ENCODE measurements at regions not wholly inside any gene's neighbourhood (a gene's known extent, or its start where the extent isn't known, plus 50 kb on each side); places are given as distances from the start of the nearest gene placed in this dataset.

DNA sequence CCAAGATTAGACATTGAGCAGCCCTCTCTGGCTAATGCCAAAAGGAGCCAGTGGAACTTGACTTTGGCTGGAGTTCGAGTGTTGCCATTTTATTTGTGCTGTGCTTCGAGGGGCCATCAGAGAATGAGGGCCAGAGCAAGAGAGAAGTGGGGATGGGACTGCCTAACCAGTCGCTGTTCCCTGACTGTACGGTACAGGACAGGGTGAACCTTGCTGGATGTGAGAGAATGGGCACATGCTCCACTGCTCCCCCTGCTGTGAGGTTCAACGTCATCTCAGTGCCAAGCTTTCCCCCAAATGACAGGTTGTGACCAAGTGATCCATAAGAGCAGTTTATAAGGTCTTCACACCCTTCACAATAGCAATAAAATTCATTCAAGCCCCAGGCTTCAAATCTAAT, 55.1 kb upstream of the BCL11B start:
- no peak overlapping the region for H2AFZ ChIP-seq (ENCODE audit: control insufficient read depth, low read length)
- H4K20me1 ChIP-seq (ENCODE audit: control insufficient read depth, extremely low read depth, insufficient read depth, low read length): no peaks in the 10 kb centered on the region
- no peaks in the 10 kb centered on the region for H3K9me3 ChIP-seq (ENCODE audit: control insufficient read depth, low read depth, low read length)
- no peaks in the 10 kb centered on the region for H3K9me1 ChIP-seq (ENCODE audit: control insufficient read depth, extremely low read depth, insufficient read depth, low read length)
- H3K4me1 ChIP-seq (ENCODE audit: control insufficient read depth, extremely low read depth, insufficient read depth, low read length): peaks cover 14% of the 10 kb centered on the region
- no peak overlapping the region for H3K4me3 ChIP-seq (ENCODE audit: control insufficient read depth in 2 of 3, extremely low read depth in 1 of 3, insufficient read depth in 2 of 3, low read depth in 1 of 3, low read length in 3 of 3)
- peaks cover 4% of the 10 kb centered on the region for H3K27me3 ChIP-seq (ENCODE audit: control insufficient read depth, extremely low read depth, insufficient read depth, low read length)
- no peaks in the 10 kb centered on the region for H3K79me2 ChIP-seq (ENCODE audit: control insufficient read depth, insufficient read depth, low read length)
- dilution Hi-C loops (cut with MboI; ENCODE audit: extremely low pct_ligation_motif_present, low sequenced_read_pairs): no loop called here
- no peak overlapping the region for H3K4me2 ChIP-seq (ENCODE audit: control insufficient read depth, extremely low read depth, insufficient read depth, low read depth, low read length)
- TF ChIP-seq, protein P1, sequence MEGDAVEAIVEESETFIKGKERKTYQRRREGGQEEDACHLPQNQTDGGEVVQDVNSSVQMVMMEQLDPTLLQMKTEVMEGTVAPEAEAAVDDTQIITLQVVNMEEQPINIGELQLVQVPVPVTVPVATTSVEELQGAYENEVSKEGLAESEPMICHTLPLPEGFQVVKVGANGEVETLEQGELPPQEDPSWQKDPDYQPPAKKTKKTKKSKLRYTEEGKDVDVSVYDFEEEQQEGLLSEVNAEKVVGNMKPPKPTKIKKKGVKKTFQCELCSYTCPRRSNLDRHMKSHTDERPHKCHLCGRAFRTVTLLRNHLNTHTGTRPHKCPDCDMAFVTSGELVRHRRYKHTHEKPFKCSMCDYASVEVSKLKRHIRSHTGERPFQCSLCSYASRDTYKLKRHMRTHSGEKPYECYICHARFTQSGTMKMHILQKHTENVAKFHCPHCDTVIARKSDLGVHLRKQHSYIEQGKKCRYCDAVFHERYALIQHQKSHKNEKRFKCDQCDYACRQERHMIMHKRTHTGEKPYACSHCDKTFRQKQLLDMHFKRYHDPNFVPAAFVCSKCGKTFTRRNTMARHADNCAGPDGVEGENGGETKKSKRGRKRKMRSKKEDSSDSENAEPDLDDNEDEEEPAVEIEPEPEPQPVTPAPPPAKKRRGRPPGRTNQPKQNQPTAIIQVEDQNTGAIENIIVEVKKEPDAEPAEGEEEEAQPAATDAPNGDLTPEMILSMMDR (optimal IDR thresholded peaks at IDR 0.05 in 1 of 3, IDR thresholded peaks at IDR 0.05 in 1 of 3, conservative IDR thresholded peaks at IDR 0.05 in 1 of 3; ENCODE audit: extremely low read depth in 1 of 3, insufficient read depth in 2 of 3, low read length in 3 of 3): peak in 1 of 3 experiments; percentile 67
- no peak for TF ChIP-seq EZH2 (IDR thresholded peaks at IDR 0.05; ENCODE audit: low read length)
- DNase-seq (ENCODE audit: low read depth, low spot score) (no peak), FAIRE-seq (no peak)
- H3K27ac ChIP-seq (ENCODE audit: control insufficient read depth, insufficient read depth, low read length): no peak overlapping the region
- H3K9ac ChIP-seq (ENCODE audit: control insufficient read depth, extremely low read depth, insufficient read depth, low read length): no peak overlapping the region
- no peaks in the 10 kb centered on the region for H3K36me3 ChIP-seq (ENCODE audit: control insufficient read depth in 2 of 2, extremely low read depth in 1 of 2, insufficient read depth in 2 of 2, low read length in 2 of 2)

DNA sequence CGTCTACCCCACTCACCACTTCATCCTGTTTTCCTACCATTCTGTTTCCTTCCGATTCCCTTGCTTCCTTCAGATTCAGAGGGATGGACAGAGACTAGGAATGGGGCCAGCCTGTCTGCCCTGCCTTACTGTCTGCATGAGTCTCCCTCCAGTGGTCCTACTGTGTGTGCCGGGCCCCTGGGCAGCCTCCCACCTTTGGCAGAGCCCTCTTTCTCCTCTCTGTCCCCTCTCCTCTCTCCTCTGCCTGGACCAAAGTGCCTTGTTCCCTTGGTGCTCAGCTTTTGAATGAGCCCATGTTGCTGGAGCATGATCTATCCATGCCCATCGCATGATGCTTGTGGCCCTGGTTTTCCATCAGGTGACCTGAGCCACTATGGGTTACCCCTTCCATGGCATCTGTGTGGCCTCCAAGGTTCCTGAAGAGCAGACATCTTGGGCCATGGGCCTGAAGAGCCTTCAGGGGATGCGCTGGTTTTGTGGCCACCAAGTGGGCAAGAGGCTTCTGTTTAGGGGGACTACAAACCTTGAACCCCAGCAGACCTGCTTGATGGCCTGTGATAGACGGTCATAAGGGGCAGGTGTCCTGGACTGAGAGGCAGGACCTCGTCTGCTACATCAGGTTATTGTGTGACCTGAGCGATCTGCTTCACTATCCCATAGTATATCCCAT, 54.2 kb upstream of the BCL11B start:
- Histone ChIP-seq H3K27me3 (ENCODE audit: control insufficient read depth, extremely low read depth, insufficient read depth, low read length) (peaks cover 4% of the 10 kb centered on the region), H4K20me1 (ENCODE audit: control insufficient read depth, extremely low read depth, insufficient read depth, low read length) (no peaks in the 10 kb centered on the region), H3K79me2 (ENCODE audit: control insufficient read depth, insufficient read depth, low read length) (no peaks in the 10 kb centered on the region), H3K4me1 (ENCODE audit: control insufficient read depth, extremely low read depth, insufficient read depth, low read length) (peaks cover 14% of the 10 kb centered on the region), H3K9me3 (ENCODE audit: control insufficient read depth, low read depth, low read length) (no peaks in the 10 kb centered on the region), H3K36me3 (ENCODE audit: control insufficient read depth in 2 of 2, extremely low read depth in 1 of 2, insufficient read depth in 2 of 2, low read length in 2 of 2) (no peaks in the 10 kb centered on the region), H3K4me2 (ENCODE audit: control insufficient read depth, extremely low read depth, insufficient read depth, low read depth, low read length) (no peak overlapping the region), H2AFZ (ENCODE audit: control insufficient read depth, low read length) (no peak overlapping the region), H3K9ac (ENCODE audit: control insufficient read depth, extremely low read depth, insufficient read depth, low read length) (no peak overlapping the region), H3K4me3 (ENCODE audit: control insufficient read depth in 2 of 3, extremely low read depth in 1 of 3, insufficient read depth in 2 of 3, low read depth in 1 of 3, low read length in 3 of 3) (no peak overlapping the region), H3K9me1 (ENCODE audit: control insufficient read depth, extremely low read depth, insufficient read depth, low read length) (no peaks in the 10 kb centered on the region), H3K27ac (ENCODE audit: control insufficient read depth, insufficient read depth, low read length) (no peak overlapping the region)
- dilution Hi-C loops (cut with MboI; ENCODE audit: extremely low pct_ligation_motif_present, low sequenced_read_pairs): no loop called here
- no peak for TF ChIP-seq EZH2 (IDR thresholded peaks at IDR 0.05; ENCODE audit: low read length)
- TF ChIP-seq, protein P1 (optimal IDR thresholded peaks at IDR 0.05 in 1 of 3, IDR thresholded peaks at IDR 0.05 in 1 of 3, conservative IDR thresholded peaks at IDR 0.05 in 1 of 3; ENCODE audit: extremely low read depth in 1 of 3, insufficient read depth in 2 of 3, low read length in 3 of 3): no peak
- FAIRE-seq (no peak), DNase-seq (ENCODE audit: low read depth, low spot score) (no peak)

Measured in keratinocyte (primary cell).